B cell (primary cell): ENCODE measurements at regions not wholly inside any gene's neighbourhood (a gene's known extent, or its start where the extent isn't known, plus 50 kb on each side); places are given as distances from the start of the nearest gene placed in this dataset.

Source experiments
- CTCF ChIP-seq: fragments of 200-600 bp; IDR thresholded peaks from one replicate; pipeline ENCODE4 v1.8.0; 2022; ENCODE audit warnings: antibody characterized with exemption, mild to moderate bottlenecking
- EZH2 ChIP-seq: IDR thresholded peaks from 2 replicates; pipeline ENCODE4 v1.6.1; 2012; ENCODE audit warnings: borderline replicate concordance, low read depth, mild to moderate bottlenecking, moderate library complexity, low read length; ENCODE audit not compliant: insufficient read depth, poor library complexity, severe bottlenecking

- TF ChIP-seq CTCF (no peak), EZH2 (no peak)
Observed at GRCh38 chr1:55938376-55938850, 641.0 kb downstream of the PLPP3 start.
